WERI-Rb-1 (cell line): ENCODE measurements at regions not wholly inside any gene's neighbourhood (a gene's known extent, or its start where the extent isn't known, plus 50 kb on each side); places are given as distances from the start of the nearest gene placed in this dataset.

Experiments
- DNase-seq: peaks from one replicate; pipeline ENCODE4 v3.0.0-alpha.2; 2020
- H3K27ac ChIP-seq: fragments of 250-450 bp; sonication (Bioruptor Pico); 2 replicates; pipeline ENCODE4 v1.5.1; 2020; ENCODE audit warnings: mild to moderate bottlenecking, moderate library complexity
- H3K27me3 ChIP-seq: fragments of 250-450 bp; sonication (Bioruptor Pico); 2 replicates; pipeline ENCODE4 v1.5.1; 2021; ENCODE audit warnings: mild to moderate bottlenecking, low read depth, moderate library complexity; ENCODE audit not compliant: insufficient read depth, severe bottlenecking
- H3K36me3 ChIP-seq: fragments of 250-450 bp; sonication (Bioruptor Pico); 2 replicates; pipeline ENCODE4 v1.5.1; 2020; ENCODE audit warnings: mild to moderate bottlenecking, moderate library complexity
- H3K4me3 ChIP-seq: 2 replicates; pipeline ENCODE4 v1.5.1; 2011; ENCODE audit warnings: low read depth, mild to moderate bottlenecking, control low read depth, low read length
- H3K9me3 ChIP-seq: fragments of 250-450 bp; sonication (Bioruptor Pico); 2 replicates; pipeline ENCODE4 v1.5.1; 2021; ENCODE audit warnings: mild to moderate bottlenecking, moderate library complexity; ENCODE audit not compliant: severe bottlenecking
- CTCF ChIP-seq: IDR thresholded peaks from 2 replicates; pipeline ENCODE4 v1.5.1; 2011; ENCODE audit warnings: low read depth, mild to moderate bottlenecking, control low read depth, inconsistent platforms, low read length

- no peak for DNase-seq
- Histone ChIP-seq H3K27me3 (no peaks in the 10 kb centered on the region), H3K9me3 (no peaks in the 10 kb centered on the region), H3K36me3 (no peaks in the 10 kb centered on the region), H3K27ac (no peak overlapping the region), H3K4me3 (no peak overlapping the region)
- TF ChIP-seq CTCF, result no peak
These were observed 149.0 kb upstream of the RMST start for GRCh38 chr12:97313471-97314190.

GRCh38 chr12:97316321-97316720 lies 146.3 kb upstream of the RMST start:
- Histone ChIP-seq H3K36me3 (no peaks in the 10 kb centered on the region), H3K27ac (no peak overlapping the region), H3K27me3 (peaks cover 2% of the 10 kb centered on the region), H3K9me3 (no peaks in the 10 kb centered on the region), H3K4me3 (no peak overlapping the region)
- TF ChIP-seq CTCF, result no peak
- no peak for DNase-seq

GRCh38 chr12:97321621-97322020 lies 141.0 kb upstream of the RMST start:
- no peak for DNase-seq
- Histone ChIP-seq H3K9me3 (no peaks in the 10 kb centered on the region), H3K27me3 (peaks cover 3% of the 10 kb centered on the region), H3K4me3 (no peak overlapping the region), H3K27ac (no peak overlapping the region), H3K36me3 (no peaks in the 10 kb centered on the region)
- TF ChIP-seq CTCF, result no peak

GRCh38 chr12:97322388-97322787 lies 140.2 kb upstream of the RMST start:
- Histone ChIP-seq H3K27ac (no peak overlapping the region), H3K4me3 (no peak overlapping the region), H3K9me3 (no peaks in the 10 kb centered on the region), H3K27me3 (peaks cover 3% of the 10 kb centered on the region), H3K36me3 (no peaks in the 10 kb centered on the region)
- TF ChIP-seq CTCF, result no peak
- DNase-seq, result no peak

- H3K36me3 ChIP-seq, result no peaks in the 10 kb centered on the region
- no peak for TF ChIP-seq CTCF
- H3K9me3 ChIP-seq, result no peaks in the 10 kb centered on the region
- no peak overlapping the region for H3K27ac ChIP-seq
- DNase-seq, result no peak
- peaks cover 3% of the 10 kb centered on the region for H3K27me3 ChIP-seq
- no peak overlapping the region for H3K4me3 ChIP-seq
These were observed 139.4 kb upstream of the RMST start for GRCh38 chr12:97323154-97323553.

GRCh38 chr12:97324471-97324870 lies 138.1 kb upstream of the RMST start:
- Histone ChIP-seq H3K36me3 (no peaks in the 10 kb centered on the region), H3K4me3 (no peak overlapping the region), H3K9me3 (no peaks in the 10 kb centered on the region), H3K27me3 (peaks cover 9% of the 10 kb centered on the region), H3K27ac (no peak overlapping the region)
- no peak for TF ChIP-seq CTCF
- no peak for DNase-seq
